Liver (tissue), 3 donors: ENCODE measurements at regions not wholly inside any gene's neighbourhood (a gene's known extent, or its start where the extent isn't known, plus 50 kb on each side); places are given as distances from the start of the nearest gene placed in this dataset.

ENCODE experiments used
- CTCF ChIP-seq: fragments of 150-350 bp; IDR thresholded peaks from 2 replicates; pipeline ENCODE4 v1.5.1; 2017; ENCODE audit warnings: improper control_type of control experiment, low read depth, low read length; ENCODE audit not compliant: missing input control
- HNF4A ChIP-seq, 2 donors: conservative IDR thresholded peaks; 2 replicates each; pipeline ENCODE4 v1.6.1; 2016; ENCODE audit warnings: antibody characterized with exemption in 2 of 2, mild to moderate bottlenecking in 2 of 2
- YY1 ChIP-seq: IDR thresholded peaks from 2 replicates; pipeline ENCODE4 v1.6.1; 2016; ENCODE audit warnings: antibody characterized with exemption, mild to moderate bottlenecking
- donor health status: healthy.
- donor health status: healthy.

- TF ChIP-seq YY1: no peak
- TF ChIP-seq CTCF: no peak
- no peak for TF ChIP-seq HNF4A (conservative IDR thresholded peaks at IDR 0.05)
Measured at GRCh38 chr14:98227727-98228111, 1044.3 kb downstream of the BCL11B start.
